ENCODE measurements at regions not wholly inside any gene's neighbourhood (a gene's known extent, or its start where the extent isn't known, plus 50 kb on each side); places are given as distances from the start of the nearest gene placed in this dataset.
"Not testable (repeated sequence)": the region's sequence is repeated elsewhere in the genome, so short reads cannot be mapped to it uniquely, and the experiment has no call there.

DNA sequence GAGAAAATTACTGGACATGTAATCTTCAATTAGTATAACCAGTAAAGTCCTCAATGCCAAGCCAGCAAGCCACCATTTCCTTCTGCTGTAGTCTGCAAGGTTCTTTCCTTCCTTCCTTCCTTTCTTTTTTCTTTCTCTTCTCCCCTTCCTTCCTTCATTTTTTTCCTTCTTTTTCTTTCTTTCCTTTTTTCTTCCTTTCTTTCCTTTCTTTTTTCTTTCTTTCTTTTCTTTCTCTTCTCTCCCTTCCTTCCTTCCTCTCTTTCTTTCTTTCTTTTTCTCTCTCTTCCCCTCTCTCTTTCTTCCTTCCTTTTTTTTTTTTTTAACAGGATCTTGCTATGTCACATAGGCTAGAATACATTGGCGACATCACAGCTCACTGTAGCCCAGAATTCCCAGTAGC, 369.8 kb downstream of the SEMA3D start:
- no peak for DNase-seq

DNA sequence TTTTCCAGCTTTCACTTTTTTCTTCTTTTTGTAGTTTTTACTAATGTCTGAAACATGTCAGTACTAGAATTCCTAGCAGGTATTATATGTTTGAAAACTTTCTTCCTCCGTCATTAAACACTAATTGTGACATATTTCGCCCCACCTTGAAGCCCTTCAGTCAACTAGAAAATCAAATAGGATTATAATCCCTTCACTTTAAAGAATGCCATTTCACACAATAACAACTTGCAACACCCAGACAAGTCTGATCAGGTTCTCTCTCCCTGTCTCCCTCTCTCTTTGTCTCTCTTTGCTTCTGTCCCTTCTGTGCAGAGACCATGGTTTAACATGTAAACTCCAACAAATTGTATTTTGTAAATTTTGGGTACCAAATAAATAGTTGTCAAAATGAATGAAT, 373.5 kb downstream of the SEMA3D start:
- DNase-seq = no peak

DNA sequence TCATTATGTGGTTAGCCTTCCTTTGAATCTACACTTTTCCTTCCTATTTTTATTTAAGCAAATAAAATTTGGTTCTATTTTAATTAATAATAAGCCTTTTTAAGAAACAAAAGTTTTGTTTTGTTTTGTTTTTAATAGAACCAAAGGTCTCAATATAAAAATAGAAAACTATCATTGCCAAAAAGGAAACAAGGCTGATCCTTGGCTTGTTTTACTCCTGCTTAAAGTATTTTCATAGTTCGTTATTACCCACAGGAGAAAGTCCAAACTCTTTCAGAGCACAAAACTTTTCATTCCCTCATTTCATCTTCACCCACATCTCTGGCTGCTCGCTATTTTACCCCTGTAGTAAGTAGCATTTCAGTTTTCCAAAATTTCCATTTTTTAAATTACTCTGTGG, 374.8 kb downstream of the SEMA3D start:
- DNase-seq = no peak

DNA sequence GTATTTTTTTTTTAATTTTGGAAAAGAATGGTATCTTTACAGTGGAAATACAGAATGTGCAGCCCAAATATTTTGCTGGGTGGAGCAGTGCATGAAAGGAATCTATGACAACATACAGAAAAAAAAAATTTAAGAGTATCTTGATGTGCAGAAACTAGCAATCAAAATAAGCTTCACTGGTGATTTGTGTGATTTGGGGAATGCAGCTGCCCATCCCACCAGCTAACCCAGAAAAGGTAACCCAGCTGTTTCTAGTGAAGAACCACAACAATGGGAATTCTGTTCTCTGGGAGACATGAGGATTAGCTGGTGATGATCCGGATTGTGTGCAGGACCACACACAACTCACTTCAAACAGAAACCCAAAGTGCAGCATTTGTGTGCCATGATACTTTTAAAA, 375.5 kb downstream of the SEMA3D start:
- DNase-seq = no peak

DNA sequence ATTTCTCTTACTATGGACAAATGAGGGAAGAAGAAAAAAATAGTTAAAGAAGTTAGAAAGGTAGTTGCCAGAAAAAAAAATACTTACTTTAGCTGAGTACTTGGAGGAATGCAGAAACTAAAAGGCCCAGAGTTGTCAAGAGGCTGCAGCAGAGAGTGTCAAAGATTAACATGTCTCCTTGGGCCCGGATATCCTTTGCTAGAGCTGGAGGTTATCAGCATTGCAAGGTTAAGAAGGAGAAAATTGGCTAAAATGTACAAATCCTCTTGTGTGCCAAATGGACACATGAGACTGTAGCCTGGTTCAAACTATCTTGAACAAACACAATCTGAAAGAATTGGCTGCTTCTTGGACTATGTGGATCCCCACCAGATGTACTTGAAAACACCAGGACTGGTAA, 377.0 kb downstream of the SEMA3D start:
- no peak for DNase-seq

DNA sequence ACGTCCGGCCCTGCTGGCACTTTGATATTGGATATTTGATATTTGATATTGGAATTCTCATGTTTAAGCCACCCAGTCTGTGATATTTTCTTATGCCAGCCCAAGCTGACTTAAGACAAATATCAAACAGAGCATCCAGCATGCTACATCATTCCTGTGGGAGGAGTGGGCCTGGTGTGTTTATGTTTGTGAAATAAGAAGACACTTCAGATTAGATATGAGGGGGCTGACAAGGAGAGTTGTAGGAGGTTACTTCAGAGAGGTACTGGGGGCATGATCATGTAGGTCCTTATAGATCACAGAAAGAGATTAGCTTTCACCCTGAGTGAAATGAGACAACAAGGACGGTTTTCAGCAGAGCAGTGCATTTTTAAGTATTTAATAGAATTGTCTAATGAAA, 382.9 kb downstream of the SEMA3D start:
- no peak for DNase-seq

DNA sequence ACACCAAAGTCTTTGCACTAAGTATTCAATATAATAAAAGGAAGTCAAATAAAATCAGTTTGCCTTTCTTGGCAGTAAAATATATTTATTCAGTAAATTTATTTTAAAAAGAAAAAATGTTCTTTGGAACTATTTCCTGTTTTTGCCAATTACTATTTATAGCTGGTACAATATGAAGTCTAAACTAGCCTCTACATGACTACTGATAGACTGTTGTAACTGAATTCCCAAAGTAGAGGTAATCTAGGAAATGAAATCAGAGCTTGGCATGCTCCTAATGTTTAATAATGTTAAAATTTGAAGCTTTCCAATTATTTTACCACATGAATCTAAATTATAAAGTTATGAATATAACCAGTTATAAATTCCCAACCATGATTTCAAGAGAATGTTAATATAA, 385.5 kb downstream of the SEMA3D start:
- DNase-seq = no peak

DNA sequence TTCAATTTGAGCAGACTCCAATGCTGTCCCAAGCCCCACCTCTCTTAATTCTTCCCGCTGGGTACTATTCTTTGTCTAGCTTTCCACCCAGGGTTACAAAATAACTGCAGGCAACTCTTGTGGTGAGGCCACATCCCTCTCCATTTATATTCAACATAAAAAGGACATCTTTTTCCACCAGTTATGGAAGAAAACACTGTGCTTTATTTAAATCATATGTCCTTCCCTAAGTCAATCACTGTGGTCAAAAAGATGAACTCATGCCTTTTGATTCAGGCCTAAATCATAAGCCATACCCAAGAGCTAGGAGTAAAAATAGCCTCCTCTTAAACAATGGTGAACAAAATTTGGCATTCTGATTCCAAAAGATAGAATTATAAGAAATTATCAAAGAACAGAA, 386.0 kb downstream of the SEMA3D start:
- DNase-seq = peak; percentile 60

DNA sequence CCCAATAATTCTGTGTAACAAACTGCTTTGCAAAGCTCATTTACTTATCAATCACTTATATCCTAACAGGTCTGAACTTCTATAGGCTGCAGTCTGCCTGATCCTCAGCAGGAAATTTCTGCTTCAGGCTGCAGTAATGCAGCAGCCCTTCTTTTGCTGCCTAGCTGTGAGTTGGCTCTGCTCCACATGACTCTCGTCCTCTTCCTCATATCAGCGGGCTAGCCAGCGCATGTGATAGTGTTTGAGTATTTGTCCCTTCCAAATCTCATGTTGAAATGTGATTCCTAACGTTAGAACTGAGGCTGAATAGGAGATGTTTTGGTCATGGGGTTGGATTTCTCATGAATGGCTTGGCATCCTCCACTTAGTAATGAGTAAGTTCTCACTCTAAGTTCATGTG, 387.8 kb downstream of the SEMA3D start:
- no peak for DNase-seq

DNA sequence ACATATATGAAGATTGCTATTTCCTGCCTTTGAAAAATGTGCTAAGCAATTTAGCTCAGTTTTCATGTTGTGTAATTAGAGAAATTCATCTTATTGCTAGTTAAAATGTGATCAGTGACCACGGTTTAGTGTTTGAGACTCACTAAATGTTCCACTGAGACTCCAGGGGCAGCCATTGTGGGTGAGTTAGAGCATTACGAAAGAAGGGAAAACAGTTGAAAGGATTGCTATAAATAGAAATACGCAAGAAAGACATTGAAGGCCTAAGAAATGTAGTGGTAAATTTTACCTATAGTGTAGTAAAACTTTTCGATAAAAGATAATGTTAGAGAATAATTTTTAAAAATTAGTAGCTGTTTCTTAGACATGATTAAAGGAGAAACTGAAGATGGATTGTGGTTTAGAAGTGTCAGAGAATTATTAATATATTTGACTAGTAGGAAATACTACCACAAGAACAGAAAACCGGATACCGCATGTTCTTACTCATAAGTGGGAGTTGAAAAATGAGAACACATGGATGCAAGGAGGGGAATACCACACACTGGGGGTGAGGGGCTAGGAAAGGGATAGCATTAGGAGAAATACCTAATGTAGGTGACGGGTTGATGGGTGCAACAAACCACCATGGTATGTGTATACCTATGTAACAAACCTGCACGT, 394.5 kb downstream of the SEMA3D start:
- peak; percentile 85 for DNase-seq

DNA sequence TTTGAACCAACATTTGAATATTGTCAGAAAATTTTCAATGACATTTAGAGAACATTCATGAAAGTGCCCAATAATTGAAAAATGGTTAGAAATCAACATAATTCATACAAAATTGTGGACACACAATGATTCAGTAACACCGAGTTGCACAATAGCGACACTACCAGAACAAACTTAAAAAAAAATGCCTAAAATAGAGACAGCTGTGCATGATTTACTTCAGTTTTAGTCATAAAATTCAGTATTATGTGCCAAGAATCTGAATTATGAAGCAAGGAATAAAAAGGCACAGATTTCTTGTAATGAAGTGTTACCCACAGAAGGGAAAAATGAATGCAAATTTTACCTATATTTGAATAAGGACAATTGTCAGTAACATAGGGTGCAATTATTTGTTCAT, 396.0 kb downstream of the SEMA3D start:
- DNase-seq = peak; percentile 85

DNA sequence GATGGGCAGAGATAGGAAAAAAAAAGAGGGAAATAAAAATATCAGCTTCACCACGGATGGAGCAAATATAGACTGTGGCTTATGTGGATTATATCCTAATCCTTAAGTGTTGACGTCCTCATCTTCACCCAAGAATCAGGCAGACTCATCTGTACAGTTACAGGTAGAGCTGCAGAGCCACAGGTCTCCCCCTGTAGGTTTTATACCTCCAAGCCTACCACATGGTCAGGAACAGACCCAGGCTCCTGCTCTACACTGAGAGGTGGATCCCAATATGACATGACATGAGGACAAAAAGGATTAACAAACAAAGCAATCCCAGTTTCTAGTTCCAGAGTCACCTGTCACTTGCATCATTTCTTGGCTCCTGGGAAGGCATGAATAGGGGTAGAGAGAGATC, 400.8 kb downstream of the SEMA3D start:
- DNase-seq = peak; percentile 32

DNA sequence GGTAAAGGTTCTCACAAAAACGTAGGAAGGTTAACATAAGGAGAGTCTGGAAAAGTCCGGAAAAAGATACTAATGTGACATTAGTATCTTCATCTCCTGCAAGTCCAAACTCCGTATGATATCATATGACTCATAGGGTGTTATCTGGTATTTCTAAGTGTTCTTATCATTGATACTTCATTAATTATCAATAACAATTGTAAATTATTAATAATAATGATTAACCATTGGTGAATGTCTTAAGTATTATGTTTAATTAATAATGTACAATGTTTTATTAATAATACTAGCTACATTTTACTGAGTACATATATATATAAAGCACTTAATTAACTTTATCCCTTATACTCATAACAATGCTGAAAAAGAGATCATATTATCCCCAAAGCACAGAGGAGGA, 402.4 kb downstream of the SEMA3D start:
- DNase-seq = no peak

DNA sequence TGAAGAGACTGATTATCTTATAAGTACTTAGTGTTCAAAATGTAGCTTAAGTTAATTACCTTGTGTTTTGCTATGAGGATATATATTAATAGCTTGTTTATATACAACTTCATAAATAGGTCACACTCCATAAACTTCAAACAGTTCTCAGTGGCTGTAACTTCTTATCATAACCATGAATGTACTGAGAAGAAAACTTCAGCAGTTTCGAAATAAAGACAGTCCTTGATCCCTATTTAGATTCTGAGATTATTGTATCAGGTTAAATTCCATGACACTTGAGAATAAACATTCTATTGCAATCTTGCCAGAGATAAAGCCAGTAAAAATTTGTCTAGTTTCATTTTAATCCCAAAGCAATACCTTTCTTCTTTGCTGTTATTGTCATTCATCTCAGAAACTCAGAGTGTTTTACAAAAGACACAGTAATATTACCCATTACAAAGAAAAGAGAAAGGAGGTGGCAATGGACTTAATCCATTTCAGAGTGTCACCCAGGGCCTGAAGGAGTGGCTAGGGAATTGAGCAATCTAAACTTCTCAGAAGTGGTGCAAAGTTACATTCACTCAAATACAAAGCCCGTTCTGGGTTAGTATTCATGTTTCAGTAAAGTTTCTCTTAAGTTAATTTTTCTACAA, 403.6 kb downstream of the SEMA3D start:
- DNase-seq = peak; percentile 68

DNA sequence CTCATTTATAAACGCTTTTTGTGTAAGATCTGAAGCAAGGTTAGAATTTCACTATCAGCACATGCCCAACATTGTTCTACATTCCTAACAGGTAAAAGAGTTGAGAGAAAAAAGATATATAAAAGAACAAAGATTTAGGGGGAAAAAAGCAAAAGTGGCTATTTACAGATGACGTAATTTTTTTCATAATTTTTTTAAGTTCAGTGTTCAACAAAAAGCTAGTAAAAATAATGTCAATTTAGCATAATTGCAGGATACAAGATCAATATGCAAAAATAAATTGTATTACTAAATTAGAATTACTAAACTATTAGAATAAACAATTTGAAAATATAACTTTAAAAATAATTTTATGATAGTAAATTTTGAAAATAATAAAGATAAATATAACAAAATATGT, 405.0 kb downstream of the SEMA3D start:
- DNase-seq = no peak

DNA sequence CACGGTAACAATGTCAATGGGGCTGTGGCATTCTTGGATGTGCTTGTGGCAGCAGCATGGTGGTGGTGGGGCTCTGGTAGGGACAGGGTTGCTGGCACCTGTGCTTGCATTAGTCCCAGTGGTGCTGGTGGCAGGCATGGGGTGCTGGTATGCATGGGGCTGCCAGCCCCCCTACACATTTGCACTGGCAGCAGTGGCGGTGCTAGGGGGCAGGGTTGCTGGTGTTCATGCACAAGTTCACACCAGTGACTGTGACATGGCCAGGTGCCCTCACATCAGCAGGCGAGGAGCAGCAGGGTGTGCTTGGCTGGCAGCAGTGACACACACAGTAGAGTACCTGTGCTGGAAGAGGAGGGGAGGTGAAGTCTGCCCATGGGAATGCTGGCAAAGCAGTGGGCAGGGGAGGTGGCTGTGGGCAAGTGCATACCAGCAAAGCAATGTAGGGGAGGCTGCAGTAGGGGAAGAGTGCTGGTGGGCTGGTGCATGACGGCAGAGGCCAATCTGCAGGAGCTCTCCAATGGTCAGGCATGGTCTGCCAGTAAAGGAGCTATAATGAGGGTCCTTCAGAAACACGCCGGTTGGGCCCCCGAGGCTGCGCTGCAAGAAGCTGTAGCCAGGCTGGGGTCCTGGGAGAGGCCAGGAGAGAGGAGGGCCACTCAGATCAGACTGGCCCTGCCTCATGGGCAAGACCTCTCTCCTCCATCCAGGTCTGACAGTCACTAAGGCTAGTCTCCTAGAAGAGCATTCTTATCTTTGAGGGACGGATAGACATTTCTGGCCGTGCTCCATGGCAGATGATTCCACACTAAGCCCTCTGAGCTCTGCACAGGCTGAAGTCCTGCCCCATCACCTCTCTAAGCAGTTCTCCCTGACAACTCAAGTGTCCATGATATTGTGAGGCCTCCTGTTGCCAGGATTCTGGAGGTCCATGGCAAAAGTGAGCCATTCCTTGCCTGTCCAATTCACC, 406.4 kb downstream of the SEMA3D start:
- DNase-seq = no peak

DNA sequence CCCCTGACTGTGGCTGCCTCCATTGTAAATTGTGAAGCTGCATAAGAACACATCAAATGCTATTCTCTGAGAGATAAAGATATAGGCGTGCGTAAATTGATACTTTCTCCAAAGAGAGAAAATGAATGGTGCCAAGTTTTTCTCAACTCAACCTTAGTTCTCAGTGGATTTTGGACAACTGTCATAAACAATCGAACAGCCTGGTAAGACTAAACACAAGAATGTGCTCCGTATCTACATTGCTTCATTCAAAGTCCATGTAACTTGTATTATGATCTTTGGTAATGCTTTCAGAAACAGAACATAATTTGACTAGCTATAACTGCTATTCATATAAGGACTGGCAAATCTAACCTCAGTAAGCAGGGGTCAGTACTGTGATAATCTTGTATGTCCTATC, 429.1 kb downstream of the SEMA3D start:
- DNase-seq = no peak

DNA sequence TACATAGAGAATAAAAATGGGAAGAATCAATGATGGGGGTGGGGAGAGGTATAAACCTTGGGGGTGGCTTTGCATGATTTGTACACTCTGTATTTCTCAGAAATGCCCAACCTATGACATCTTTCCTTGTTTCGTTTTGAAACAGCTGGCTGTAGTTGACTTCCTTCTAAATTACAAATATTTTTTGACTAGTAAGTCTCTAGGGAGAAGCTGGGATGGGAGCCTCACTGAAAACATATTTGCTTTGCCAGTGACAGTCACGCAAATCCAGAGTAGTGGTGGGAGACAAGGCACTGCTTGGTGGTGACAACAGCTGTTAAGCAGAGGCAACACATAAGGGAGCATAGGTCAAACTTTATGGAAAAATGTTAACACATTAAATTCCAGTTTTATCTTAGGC, 440.5 kb downstream of the SEMA3D start:
- peak; percentile 47 for DNase-seq

DNA sequence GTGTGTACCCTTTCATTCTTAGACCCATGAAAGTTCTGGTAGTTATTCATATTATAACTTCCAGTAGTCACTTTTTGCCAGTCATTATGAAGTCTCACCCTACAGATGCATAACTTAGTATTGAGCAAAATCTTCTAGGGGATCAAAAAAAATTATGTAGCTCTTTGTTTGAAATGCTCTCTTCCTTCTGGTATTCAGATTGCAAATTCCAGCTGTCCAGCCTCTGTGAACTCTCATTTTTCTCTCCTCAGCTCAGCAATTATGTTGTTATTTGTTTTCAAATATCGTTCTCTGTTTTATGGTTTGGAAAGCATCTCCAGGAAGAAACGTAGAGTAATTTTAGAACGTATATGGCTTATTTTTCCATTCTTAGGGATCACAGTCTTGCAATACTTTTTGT, 442.5 kb downstream of the SEMA3D start:
- DNase-seq = no peak

DNA sequence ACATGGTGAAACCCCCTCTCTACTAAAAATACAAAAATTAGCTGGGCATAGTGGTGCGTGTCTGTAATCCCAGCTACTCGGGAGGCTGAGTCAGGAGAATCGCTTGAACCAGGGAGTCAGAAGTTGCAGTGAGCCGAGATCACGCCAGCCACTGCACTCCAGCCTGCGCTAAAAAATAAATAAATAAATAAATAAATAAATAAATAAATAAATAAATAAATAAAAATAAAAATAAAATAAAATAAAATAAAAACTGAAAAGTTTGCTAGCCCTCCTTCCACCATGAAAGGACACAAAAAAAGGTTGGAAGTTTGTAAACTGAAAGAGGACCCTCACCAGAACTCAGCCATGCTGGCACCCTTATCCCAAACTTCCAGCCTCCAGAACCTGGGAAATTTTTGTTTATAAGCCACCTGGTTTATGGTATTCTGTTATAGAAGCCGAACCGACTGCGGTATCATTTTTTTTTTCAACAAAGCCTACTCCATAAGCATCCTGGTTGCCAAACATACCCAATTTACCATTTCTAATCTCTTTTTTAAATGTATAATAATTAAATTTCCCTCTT, 448.2 kb downstream of the SEMA3D start:
- no peak for DNase-seq

DNA sequence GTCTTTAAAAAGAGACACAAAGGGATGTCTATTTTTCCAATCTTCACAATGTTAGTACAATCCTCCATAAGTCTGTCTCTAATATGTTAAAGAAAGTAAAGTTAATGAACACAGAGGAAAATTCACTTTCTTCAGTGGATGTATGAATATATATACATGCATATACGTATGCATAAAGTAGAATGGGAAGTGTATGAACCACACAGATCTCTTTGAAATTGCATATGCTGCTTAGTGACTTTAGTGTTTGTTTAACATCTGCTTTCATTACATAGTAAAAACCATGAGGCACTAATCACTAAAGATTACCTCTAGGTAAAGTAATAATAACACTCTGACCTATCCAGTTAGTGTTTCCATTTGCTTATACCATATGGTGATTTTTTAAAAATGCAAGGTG, 451.2 kb downstream of the SEMA3D start:
- DNase-seq = no peak

DNA sequence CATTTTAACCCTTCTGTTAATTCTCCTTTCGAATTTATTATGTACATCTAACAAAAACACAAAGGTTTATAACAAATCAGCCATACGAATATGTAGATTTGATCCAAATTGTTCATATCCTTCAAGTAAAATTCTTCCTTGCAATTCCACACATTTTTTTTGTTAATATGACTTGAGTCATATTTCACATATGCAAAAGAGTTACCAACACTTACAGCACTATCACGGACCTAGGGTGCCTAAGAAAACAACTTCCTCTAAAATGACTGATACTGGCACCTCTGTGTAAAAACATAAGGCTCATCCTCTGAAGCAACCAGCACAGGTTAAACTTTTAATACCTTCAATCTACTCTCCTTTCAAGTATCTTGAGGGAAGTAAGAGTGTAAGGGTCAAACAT, 451.8 kb downstream of the SEMA3D start:
- DNase-seq = no peak

DNA sequence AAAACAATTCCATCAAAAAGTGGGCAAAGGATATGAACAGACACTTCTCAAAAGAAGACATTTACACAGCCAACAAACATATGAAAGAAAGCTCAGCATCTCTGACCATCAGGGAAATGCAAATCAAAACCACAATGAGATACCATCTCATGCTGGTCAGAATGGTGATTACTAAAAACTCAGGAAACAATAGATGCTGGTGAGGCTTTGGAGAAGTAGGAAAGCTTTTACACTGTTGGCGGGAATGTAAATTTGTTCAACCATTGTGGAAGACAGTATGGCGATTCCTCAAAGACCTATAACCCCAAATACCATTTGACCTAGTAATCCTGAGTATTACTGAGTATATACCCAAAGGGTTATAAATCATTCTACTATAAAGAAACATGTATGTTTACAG, 452.9 kb downstream of the SEMA3D start:
- DNase-seq = not testable (repeated sequence)

DNA sequence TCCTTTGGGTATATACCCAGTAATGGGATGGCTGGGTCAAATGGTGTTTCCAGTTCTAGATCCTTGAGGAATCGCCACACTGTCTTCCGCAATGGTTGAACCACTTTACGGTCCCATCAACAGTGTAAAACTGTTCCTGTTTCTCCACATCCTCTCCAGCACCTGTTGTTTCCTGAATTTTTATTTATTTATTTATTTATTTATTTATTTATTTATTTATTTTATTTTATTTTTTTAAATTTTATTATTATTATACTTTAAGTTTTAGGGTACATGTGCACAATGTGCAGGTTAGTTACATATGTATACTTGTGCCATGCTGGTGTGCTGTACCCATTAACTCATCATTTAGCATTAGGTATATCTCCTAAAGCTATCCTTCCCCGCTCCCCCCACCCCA, 456.0 kb downstream of the SEMA3D start:
- not testable (repeated sequence) for DNase-seq
